Body of pancreas (tissue), 4 donors: ENCODE measurements at regions not wholly inside any gene's neighbourhood (a gene's known extent, or its start where the extent isn't known, plus 50 kb on each side); places are given as distances from the start of the nearest gene placed in this dataset.

ENCODE experiments used
- ATAC-seq: fragments of 150-250 bp; one replicate; pipeline ENCODE4 v1.9.1; 2016
- DNase-seq, 4 donors: peaks; one replicate each; pipeline ENCODE4 v3.0.0-alpha.2; 2019
- H3K27ac ChIP-seq, 4 donors: fragments of 200-600 bp; sonication (generic); 1 replicate in 3 of 4; 2 replicates in 1 of 4; pipeline versions ENCODE4 v1.5.1 to v1.6.1; 2016 to 2019; ENCODE audit warnings: mild to moderate bottlenecking in 1 of 4, mixed read lengths in 1 of 4, moderate library complexity in 1 of 4
- H3K27me3 ChIP-seq, 2 donors: fragments of 200-600 bp; sonication (generic); one replicate each; pipeline ENCODE4 v1.6.0; 2016; ENCODE audit warnings: mild to moderate bottlenecking in 1 of 2
- H3K36me3 ChIP-seq, 2 donors: fragments of 200-600 bp; sonication (generic); replicated peaks in 1 of 2; 2 replicates each; pipeline ENCODE4 v1.5.1; 2016; ENCODE audit warnings: low read depth in 2 of 2; ENCODE audit not compliant: insufficient read depth in 1 of 2
- H3K4me1 ChIP-seq: fragments of 200-600 bp; sonication (generic); one replicate; pipeline ENCODE4 v1.6.0; 2016
- H3K4me3 ChIP-seq, 2 donors: fragments of 200-600 bp; sonication (generic); 1 replicate in 1 of 2; 2 replicates in 1 of 2; pipeline ENCODE4 v1.5.1; 2016 to 2019
- H3K9me3 ChIP-seq, 3 donors: fragments of 200-600 bp; sonication (generic); 1 replicate in 2 of 3; 2 replicates in 1 of 3; pipeline ENCODE4 v1.5.1; 2016
- POLR2A ChIP-seq, 3 donors: fragments of 450-650 bp; IDR thresholded peaks; one replicate each; pipeline ENCODE4 v1.6.1; 2016; ENCODE audit warnings: antibody characterized with exemption in 3 of 3, mild to moderate bottlenecking in 2 of 3
- WGBS, 2 donors: methylation state at CpG; one replicate each; pipeline ENCODE4 v1.1.5; 2017; 5-methylcytosine and 5-hydroxymethylcytosine counted together
- intact Hi-C: fragments of 100-400 bp; cut with DNase I; formaldehyde crosslinking; loops from one replicate; pipeline ENCODE4 v1.15.1; 2023
- TF ChIP-seq, protein P1 (sequence below), 7 experiments: fragments of 450-650 bp in 4 of 7; fragments of 200-600 bp in 3 of 7; sonication (generic) in 3 of 7; IDR thresholded peaks; one replicate each; pipeline ENCODE4 v1.5.1; 2016 to 2019; ENCODE audit warnings: antibody characterized with exemption in 7 of 7

- intact Hi-C loops = no loop called here
- 84 to 95% methylated on average over 5 of the region's 5 CpGs for WGBS, 2 donors
- DNase-seq = no peak
- Histone ChIP-seq H3K36me3 (no peaks in the 10 kb centered on the region), H3K27ac (no peak overlapping the region), H3K4me1 (no peaks in the 10 kb centered on the region), H3K9me3 (no peaks in the 10 kb centered on the region), H3K4me3 (no peak overlapping the region), H3K27me3 (no peaks in the 10 kb centered on the region)
- no peak for ATAC-seq
- TF ChIP-seq, protein P1, sequence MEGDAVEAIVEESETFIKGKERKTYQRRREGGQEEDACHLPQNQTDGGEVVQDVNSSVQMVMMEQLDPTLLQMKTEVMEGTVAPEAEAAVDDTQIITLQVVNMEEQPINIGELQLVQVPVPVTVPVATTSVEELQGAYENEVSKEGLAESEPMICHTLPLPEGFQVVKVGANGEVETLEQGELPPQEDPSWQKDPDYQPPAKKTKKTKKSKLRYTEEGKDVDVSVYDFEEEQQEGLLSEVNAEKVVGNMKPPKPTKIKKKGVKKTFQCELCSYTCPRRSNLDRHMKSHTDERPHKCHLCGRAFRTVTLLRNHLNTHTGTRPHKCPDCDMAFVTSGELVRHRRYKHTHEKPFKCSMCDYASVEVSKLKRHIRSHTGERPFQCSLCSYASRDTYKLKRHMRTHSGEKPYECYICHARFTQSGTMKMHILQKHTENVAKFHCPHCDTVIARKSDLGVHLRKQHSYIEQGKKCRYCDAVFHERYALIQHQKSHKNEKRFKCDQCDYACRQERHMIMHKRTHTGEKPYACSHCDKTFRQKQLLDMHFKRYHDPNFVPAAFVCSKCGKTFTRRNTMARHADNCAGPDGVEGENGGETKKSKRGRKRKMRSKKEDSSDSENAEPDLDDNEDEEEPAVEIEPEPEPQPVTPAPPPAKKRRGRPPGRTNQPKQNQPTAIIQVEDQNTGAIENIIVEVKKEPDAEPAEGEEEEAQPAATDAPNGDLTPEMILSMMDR (IDR thresholded peaks at IDR 0.05) = no peak
- TF ChIP-seq POLR2A (IDR thresholded peaks at IDR 0.05) = no peak
Observed at GRCh38 chr7:54901840-54902239, 117.0 kb upstream of the EGFR start.

GRCh38 chr7:54904130-54904529 is 114.7 kb upstream of the EGFR start:
- Histone ChIP-seq H3K4me1 (no peaks in the 10 kb centered on the region), H3K27ac (no peak overlapping the region), H3K9me3 (no peaks in the 10 kb centered on the region), H3K4me3 (no peak overlapping the region), H3K27me3 (no peaks in the 10 kb centered on the region), H3K36me3 (no peaks in the 10 kb centered on the region)
- no peak for DNase-seq
- WGBS, 2 donors = 67 to 68% methylated on average over 4 of the region's 4 CpGs
- intact Hi-C loops = no loop called here
- TF ChIP-seq, protein P1 (IDR thresholded peaks at IDR 0.05) = no peak
- TF ChIP-seq POLR2A (IDR thresholded peaks at IDR 0.05) = no peak
- ATAC-seq = peak; percentile 71

DNA sequence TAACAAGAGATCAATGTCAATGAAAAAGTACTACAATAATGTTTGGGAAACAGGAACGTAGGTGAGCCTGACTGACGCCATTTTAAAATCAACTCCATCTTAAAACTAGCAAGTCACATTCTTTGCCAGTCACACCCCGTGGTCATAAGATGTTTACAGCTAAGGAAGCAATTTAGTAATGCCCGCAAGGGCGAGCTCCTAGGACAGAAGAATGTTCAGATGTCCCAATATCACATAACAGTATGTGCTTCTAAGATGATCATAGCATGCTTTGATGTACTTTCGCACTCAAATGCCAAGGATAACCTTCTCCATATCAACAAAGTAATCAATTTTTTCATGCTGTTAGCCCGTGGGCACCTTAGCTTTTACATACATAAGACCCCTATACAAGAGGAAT is 113.8 kb upstream of the EGFR start:
- ATAC-seq = no peak

DNA sequence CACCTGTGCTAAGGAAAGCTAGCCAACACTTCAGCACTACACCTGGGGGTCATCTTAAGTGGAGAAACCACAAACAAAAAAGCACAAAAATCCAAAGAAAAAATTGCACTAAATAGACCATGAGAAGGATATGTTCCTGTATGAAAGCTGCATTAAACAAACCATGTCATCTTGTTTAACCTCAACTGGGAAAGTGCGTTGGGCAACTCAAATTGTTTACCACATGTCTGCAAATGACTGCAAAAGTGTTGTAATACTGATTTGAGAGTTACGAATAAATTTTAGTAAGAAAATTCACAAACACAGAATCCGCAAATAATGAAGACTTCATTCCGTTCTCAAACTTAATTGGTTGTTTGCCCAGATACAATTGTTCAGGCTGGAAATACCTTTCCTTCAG is 111.9 kb upstream of the EGFR start:
- no peak for ATAC-seq
- WGBS, 2 donors = 90 to 95% methylated on average over 4 of the region's 4 CpGs
- Histone ChIP-seq H3K27me3 (no peaks in the 10 kb centered on the region), H3K36me3 (no peaks in the 10 kb centered on the region), H3K4me3 (no peak overlapping the region), H3K27ac (no peak overlapping the region), H3K4me1 (no peaks in the 10 kb centered on the region), H3K9me3 (no peaks in the 10 kb centered on the region)
- intact Hi-C loops = no loop called here
- no peak for DNase-seq
- TF ChIP-seq, protein P1 (IDR thresholded peaks at IDR 0.05) = no peak
- no peak for TF ChIP-seq POLR2A (IDR thresholded peaks at IDR 0.05)

More for the DNA sequence above, 113.8 kb upstream of the EGFR start:
- no peak overlapping the region for H3K27ac ChIP-seq
- H3K9me3 ChIP-seq = no peaks in the 10 kb centered on the region
- intact Hi-C loops = no loop called here
- no peaks in the 10 kb centered on the region for H3K36me3 ChIP-seq
- no peak for DNase-seq
- no peaks in the 10 kb centered on the region for H3K27me3 ChIP-seq
- no peak overlapping the region for H3K4me3 ChIP-seq
- TF ChIP-seq POLR2A (IDR thresholded peaks at IDR 0.05) = no peak
- TF ChIP-seq, protein P1 (IDR thresholded peaks at IDR 0.05) = no peak
- WGBS, 2 donors = 74 to 77% methylated on average over 7 of the region's 7 CpGs
- no peaks in the 10 kb centered on the region for H3K4me1 ChIP-seq

DNA sequence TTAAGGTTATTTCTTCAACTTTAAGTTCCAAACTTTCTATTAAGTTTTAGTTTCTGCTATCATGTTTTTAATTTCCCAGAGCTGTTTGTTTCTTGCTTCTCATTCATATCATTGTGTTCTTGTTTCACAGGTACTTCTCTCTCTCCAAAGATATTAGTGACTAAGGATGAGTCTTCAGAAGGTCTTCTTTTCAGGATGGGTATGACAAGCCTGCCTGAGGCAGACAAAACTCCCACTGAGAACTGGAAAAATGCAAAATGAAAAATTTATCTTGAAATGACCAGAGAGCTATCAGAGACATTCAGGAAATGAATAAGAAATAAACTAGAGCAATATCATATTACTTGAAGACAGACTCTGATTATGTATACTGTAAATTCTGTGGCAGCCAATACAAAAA is 110.8 kb upstream of the EGFR start:
- H3K36me3 ChIP-seq = no peaks in the 10 kb centered on the region
- no peak for ATAC-seq
- H3K4me1 ChIP-seq = no peaks in the 10 kb centered on the region
- H3K4me3 ChIP-seq = no peak overlapping the region
- H3K27ac ChIP-seq = no peak overlapping the region
- intact Hi-C loops = no loop called here
- no peak for DNase-seq
- no peaks in the 10 kb centered on the region for H3K27me3 ChIP-seq
- H3K9me3 ChIP-seq = no peaks in the 10 kb centered on the region
- TF ChIP-seq POLR2A (IDR thresholded peaks at IDR 0.05) = no peak
- TF ChIP-seq, protein P1 (IDR thresholded peaks at IDR 0.05) = no peak
